Stimulated activated CD4-positive, alpha-beta T cell treated with anti-CD3 and anti-CD28 coated beads, TNF-alpha, amount 100 ng/mL, for 48 hours (primary cell): ENCODE measurements at regions not wholly inside any gene's neighbourhood (a gene's known extent, or its start where the extent isn't known, plus 50 kb on each side); places are given as distances from the start of the nearest gene placed in this dataset.
"Not testable (repeated sequence)": the region's sequence is repeated elsewhere in the genome, so short reads cannot be mapped to it uniquely, and the experiment has no call there.

ENCODE experiments used
- DNase-seq, 3 donors: peaks; one replicate each; pipeline ENCODE4 v3.0.0-alpha.2; 2020; ENCODE audit warnings: low read depth in 3 of 3

- DNase-seq, result not testable (repeated sequence)
Measured at GRCh38 chr6:71007298-71007697, 50.4 kb upstream of the B3GAT2 start.

DNA sequence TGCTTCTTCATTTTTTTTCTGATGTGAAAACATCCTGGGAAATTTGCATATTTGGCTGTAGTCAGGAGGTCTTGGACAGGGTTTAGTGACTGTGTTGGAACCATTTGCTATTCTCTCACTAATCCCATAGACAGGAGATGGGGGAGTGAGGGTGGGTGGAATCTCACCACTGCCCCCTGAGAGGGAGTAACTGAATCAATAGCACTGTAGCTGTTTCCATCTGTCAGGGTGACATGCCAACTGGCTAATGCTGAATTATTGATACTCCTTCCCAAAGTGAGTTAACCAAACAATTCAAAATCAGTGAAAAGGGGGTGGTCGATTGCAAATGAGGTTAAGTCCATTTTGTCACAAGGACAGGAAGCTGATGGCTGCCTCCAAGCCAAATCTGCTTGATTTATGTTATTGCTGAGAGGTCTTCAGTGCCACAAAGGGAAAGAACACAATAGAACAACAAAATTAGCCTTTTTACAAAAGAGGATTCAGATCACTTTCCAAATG is 55.1 kb upstream of the B3GAT2 start:
- no peak for DNase-seq

DNA sequence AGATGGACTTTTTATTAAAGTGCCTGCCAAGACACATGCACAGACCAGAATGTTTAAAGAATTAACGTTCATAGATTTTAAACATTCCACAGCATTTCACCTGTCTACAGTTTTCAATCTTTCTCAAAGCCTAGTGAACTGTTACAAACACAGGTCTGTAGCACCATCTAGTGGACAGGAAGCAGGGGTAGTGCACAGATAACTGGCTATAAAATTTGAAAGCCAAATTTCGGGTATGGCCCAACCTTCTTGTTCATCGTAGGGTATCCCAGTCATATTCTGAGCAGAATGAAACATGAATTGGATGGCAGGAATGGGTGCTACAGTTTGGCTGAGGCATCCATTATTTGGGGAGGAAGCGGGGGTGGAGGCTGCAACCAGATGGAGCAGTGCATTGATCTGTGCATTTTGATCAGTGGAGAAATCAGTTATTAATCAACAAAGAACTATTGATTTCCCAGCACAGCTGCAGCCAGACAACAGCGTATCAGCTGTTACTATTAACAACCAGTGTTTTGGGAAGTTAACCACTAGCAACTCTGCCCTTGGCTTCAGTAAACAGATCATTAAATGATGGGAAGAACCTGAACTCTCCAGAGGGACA is 56.1 kb upstream of the B3GAT2 start:
- peak in 1 of 3 donors; percentile 2 for DNase-seq

DNA sequence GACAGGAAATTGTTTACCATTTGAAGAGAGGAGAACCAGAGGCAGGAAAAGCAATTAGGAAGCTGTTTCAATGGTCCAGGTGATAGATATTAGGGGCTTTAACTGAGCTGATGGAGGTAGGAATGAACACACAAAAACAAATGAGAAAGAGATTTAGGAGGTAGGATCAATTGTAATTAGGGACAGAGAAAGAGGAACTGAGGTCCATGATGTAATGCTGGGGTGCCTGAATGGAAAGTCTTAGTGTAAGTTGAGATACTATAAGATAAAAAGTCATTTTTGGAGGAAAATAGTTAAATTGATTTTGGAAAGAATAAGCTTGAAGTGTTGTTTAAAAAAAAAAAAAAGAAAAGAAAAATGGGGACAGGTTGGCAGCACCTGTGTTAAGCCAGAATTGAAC is 58.5 kb upstream of the B3GAT2 start:
- no peak for DNase-seq

DNA sequence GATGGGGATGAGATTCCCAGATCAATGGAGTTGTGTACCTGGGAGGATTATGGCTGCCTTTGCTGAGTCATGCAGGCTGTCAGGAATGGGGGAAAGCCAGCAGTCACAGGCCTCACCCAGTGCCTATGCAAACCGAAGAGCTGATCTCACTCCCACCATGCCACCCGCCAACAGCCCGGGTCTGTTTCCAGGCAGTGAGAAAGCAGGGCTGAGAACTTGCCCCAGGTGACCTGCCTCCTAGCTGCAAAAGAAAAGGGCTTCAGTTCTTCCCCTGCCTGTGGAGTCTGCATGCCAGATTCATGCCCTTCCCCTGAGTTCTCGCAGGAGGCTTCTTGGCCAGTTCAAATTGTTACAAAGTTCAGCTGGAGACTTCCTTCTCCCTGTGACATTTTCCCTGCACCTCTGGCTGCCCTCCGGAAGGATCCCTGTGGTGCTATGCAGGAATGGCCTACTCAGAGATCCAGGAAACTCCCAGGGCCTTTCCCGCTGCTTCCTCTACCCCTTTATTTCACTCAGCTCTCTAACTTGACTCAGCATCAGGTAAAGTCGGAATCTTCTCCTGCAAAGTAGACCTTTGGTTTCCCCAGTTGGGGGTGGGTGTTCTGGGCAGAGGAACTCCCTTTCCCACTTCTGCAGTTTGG is 71.5 kb upstream of the B3GAT2 start:
- DNase-seq, result no peak

DNA sequence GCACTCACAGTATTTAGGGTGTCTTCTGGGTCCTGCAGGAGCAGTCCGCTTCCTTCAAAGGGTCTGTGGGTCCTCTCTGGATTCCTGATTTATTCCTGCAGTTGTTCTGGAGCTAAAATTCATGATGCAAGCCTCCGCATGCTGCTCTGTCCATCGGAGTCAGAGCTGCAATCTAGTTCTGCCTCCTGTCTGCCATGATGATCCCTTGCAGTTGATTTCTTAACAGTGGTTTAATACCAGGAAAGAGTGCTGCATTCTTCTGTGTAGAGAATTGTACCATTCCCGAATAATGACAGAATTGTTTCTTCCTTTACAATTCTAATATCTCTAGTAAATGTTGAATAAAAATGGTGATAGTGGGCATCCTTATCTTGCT is 72.0 kb upstream of the B3GAT2 start:
- DNase-seq, result no peak

GRCh38 chr6:71029555-71029954 is 72.7 kb upstream of the B3GAT2 start:
- DNase-seq, result no peak

DNA sequence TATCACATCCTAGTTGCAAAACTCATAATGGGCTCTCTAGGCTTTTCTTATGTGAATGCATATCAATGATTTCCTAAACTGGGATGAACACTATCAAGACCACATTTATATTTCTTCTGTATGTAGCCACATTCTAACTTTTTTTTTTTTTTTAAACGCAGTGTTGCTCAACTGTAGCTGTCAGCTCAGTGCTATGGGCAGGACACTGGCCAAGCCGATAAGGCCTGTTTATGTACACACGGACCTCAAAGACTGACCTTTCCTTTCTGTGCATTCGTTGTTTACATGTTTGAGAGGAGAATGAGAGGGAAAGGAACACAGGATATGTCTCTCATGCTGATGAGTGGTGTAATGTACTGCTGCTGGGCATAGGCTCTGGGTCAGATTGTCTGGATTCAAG is 75.1 kb upstream of the B3GAT2 start:
- DNase-seq, result no peak

- DNase-seq, result no peak
Measured at GRCh38 chr6:71033171-71033570, 76.3 kb upstream of the B3GAT2 start.

DNA sequence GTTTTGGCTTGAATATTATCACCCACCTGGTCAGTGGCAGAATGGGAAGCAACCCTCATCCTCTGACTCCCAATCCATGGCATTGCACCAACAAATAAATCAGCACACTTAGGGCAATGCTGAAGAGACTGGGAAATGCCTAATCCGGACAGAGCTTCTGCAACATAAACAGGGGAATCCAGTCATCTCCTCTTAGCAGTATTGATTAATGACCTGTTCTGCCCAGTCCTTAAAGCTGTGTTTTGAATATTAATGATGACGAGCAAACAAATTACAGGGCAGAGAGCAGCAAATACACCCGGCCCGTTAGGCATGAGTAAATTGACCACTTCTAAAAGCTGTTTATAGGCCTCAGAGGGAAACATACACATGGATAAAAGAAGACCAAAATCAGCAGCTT is 77.0 kb upstream of the B3GAT2 start:
- no peak for DNase-seq

GRCh38 chr6:71034563-71035345 is 77.9 kb upstream of the B3GAT2 start:
- no peak for DNase-seq

GRCh38 chr6:71035871-71036270 is 79.0 kb upstream of the B3GAT2 start:
- no peak for DNase-seq

DNA sequence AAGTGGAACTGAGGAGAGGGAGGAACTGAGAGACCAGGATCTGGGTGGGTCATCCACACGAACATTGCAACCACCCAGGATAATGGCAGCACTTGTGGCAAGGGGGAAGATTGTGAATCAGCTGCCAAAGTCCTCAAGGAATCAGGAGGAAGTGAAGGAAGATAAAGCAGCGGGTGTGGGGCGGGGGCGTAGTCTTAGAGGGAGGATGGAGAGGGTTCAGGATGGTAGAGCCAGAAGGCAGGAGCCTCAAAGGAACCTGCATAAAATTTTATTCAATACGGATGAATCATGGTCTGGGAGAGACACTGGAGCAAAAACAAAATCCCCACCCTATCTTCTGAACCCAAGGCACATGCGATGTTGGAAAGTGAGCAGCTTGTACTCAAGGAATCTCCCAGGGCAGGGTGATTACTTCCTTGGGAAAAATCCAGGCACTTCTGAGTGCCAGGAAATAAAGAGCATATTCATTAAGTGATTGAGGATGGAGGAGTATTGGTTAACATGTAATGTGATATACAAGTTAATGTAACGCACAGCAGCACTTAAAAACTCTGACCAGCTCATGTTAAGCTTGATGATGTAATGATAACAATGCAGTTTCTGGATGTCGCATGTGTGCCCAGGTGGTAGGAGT is 82.0 kb upstream of the B3GAT2 start:
- DNase-seq, result no peak

GRCh38 chr6:71040043-71040442 is 83.2 kb upstream of the B3GAT2 start:
- DNase-seq, result no peak

- no peak for DNase-seq
Measured at GRCh38 chr6:71040841-71041240, 84.0 kb upstream of the B3GAT2 start.

DNA sequence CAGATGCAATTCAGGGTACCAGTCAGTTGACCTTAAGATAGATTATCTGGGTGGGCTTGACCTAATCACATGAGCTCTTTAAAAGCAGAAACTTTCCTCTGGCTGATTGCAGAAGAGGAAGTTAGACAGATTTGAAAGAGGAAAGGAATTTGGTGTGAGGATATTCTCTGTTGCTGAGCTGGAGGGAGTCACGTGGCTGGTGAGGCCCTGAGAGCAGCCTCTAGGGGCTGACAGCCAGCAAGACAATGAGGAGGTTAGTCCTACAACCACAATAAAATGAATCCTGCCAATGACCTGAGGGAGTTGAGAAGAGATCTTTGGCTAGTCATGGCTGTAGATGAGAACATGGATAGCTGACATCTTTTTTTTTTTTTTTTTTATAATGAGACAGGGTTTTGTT is 87.0 kb upstream of the B3GAT2 start:
- no peak for DNase-seq

DNA sequence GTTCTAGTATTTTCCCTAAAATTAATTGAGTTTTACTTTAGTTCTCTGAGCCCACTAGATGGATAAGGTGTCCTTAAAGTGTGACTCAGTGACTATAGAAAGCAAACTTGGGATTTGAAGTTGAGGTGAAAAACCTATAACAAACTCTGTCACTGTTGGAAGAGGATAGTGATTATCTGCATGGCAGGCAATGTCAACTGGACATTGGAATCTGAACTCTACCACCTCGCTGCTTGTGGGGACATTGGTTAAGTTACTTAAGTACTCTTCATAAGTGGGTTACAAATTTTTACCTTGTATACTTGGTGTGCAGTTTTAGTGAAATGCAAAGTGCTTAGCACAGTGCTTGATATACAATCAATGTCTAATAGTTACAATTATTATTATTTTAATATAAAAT is 87.9 kb upstream of the B3GAT2 start:
- DNase-seq, result no peak

GRCh38 chr6:71045296-71045695 is 88.4 kb upstream of the B3GAT2 start:
- no peak for DNase-seq

DNA sequence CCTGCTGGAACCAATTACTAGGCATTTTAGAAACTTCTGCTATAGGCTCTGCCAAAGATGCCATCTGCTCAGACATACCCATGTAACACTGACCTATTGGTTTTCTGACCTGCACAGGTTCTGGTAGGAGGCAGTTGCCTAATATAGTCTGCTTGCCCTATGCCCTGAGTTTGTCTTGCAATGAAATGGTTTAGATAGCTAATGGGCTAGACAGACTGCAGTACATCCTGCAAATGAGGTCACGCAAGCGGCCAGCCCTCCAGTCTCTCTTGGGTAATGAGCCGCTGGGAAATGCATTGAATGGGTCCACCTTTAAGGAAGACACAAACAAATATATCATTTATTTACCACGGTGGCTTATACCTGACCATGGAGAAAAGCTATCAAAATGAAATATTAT is 90.6 kb upstream of the B3GAT2 start:
- no peak for DNase-seq

- no peak for DNase-seq
Measured at GRCh38 chr6:71048320-71049164, 91.7 kb upstream of the B3GAT2 start.

DNA sequence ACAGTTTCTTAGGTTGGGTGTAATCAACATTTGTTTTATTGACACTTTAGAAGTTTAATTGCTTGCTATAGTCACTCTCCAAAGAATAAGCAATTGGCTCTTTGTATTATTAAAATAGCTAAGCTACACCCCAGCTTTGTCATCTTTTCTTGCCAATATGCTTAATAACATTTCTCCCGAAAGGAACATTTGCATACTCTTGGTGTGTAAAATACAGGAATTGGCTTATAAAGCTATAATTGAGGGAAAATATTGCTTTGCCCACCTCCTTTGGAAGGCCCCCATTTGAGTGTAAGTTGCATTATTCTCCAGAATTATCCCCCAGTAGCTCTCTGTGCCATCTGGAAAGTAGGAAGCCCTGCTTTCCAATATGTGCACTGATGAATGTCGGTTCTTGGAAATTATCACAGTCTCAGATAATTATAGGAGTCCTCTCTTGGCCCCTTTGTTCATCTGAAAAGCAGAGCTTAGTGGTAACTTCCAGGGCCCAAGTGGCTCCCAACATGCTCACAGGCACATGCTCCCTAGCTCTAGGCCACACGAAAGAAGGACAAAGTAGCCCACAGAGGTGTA is 92.4 kb upstream of the B3GAT2 start:
- DNase-seq, result no peak
